ENCODE measurements at regions not wholly inside any gene's neighbourhood (a gene's known extent, or its start where the extent isn't known, plus 50 kb on each side); places are given as distances from the start of the nearest gene placed in this dataset.

DNA sequence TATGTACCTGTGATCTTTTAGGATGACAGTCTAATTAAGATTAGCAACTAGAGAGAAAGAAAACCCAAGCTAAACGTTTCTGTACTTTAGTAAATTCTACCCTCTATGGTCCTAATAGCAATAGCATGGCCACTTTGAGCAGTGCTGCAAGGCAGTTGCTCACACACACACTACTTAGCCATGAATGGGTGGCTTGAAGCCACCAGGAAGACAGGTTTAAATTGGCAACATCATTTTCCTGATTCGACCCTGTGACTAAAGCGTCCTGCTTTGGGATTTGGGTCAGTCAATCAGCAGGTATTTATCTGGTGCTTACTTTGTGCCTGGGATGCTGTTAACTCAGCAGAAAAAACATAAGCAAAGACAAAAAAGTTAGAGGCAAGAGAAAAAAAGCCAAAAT lies 150.6 kb downstream of the ARRDC3 start:
- H3K27ac ChIP-seq (ENCODE audit: low read depth, low read length, poor library complexity, severe bottlenecking) = no peak overlapping the region
- no peak overlapping the region for H2AFZ ChIP-seq (ENCODE audit: low read length)
- TF ChIP-seq EZH2 (IDR thresholded peaks at IDR 0.05; ENCODE audit: borderline replicate concordance, low read length) = no peak
- TF ChIP-seq, protein P1, sequence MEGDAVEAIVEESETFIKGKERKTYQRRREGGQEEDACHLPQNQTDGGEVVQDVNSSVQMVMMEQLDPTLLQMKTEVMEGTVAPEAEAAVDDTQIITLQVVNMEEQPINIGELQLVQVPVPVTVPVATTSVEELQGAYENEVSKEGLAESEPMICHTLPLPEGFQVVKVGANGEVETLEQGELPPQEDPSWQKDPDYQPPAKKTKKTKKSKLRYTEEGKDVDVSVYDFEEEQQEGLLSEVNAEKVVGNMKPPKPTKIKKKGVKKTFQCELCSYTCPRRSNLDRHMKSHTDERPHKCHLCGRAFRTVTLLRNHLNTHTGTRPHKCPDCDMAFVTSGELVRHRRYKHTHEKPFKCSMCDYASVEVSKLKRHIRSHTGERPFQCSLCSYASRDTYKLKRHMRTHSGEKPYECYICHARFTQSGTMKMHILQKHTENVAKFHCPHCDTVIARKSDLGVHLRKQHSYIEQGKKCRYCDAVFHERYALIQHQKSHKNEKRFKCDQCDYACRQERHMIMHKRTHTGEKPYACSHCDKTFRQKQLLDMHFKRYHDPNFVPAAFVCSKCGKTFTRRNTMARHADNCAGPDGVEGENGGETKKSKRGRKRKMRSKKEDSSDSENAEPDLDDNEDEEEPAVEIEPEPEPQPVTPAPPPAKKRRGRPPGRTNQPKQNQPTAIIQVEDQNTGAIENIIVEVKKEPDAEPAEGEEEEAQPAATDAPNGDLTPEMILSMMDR (IDR thresholded peaks at IDR 0.05; ENCODE audit: low read length) = no peak

DNA sequence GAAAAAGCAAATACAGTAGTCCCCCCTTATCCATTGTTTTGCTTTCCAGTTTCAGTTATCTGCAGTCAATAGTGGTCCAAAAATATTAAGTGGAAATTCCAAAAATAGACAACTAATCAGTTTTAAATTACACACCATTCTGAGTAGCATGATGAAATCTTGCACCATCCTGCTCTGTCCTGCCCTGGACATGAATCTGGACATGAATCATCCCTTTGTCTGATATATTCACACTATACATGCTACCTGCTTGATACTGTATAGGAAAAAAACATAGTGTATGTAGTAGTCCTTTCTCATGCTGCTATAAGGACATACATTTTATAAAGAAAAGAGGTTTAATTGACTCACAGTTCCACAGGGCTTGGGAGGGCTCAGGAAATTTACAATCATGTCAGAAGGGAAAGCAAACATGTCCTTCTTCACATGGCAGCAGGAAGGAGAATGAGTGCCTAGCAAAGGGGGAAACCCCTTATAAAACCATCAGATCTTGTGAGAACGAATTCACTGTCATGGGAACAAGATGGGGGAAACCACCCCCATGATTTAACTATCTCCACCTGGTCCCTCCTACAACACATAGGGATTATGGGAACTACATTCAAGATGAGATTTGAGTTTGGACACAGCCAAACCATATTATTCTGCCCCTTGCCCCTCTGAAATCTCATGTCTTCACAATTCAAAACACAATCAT lies 153.9 kb downstream of the ARRDC3 start:
- Histone ChIP-seq H3K27ac (ENCODE audit: low read depth, low read length, poor library complexity, severe bottlenecking) (no peak overlapping the region), H3K4me1 (ENCODE audit: insufficient read depth, low read length, severe bottlenecking) (no peaks in the 10 kb centered on the region), H3K36me3 (ENCODE audit: insufficient read depth, low read length) (no peaks in the 10 kb centered on the region), H3K4me3 (ENCODE audit: low read depth, low read length, poor library complexity, severe bottlenecking) (no peak overlapping the region), H3K4me2 (ENCODE audit: low read length) (no peak overlapping the region), H2AFZ (ENCODE audit: low read length) (no peak overlapping the region), H3K9me2 (ENCODE audit: low read depth, low read length) (no peaks in the 10 kb centered on the region), H3F3A (ENCODE audit: insufficient read depth, low read length) (no peaks in the 10 kb centered on the region), H3K9me3 (ENCODE audit: low read length) (no peaks in the 10 kb centered on the region), H4K20me1 (ENCODE audit: insufficient read depth, low read length) (no peaks in the 10 kb centered on the region), H3K27me3 (ENCODE audit: insufficient read depth, low read length) (peaks cover 5% of the 10 kb centered on the region; the same call in 1 of the 2 replicates), H3K79me2 (ENCODE audit: insufficient read depth, low read length) (no peaks in the 10 kb centered on the region), H3K9ac (ENCODE audit: low read length) (no peak overlapping the region)
- TF ChIP-seq, protein P1 (IDR thresholded peaks at IDR 0.05; ENCODE audit: low read length) = no peak
- TF ChIP-seq EZH2 (IDR thresholded peaks at IDR 0.05; ENCODE audit: borderline replicate concordance, low read length) = no peak

More for the DNA sequence above, 150.6 kb downstream of the ARRDC3 start:
- no peaks in the 10 kb centered on the region for H3F3A ChIP-seq (ENCODE audit: insufficient read depth, low read length)
- no peaks in the 10 kb centered on the region for H3K79me2 ChIP-seq (ENCODE audit: insufficient read depth, low read length)
- no peak overlapping the region for H3K4me3 ChIP-seq (ENCODE audit: low read depth, low read length, poor library complexity, severe bottlenecking)
- H3K9me2 ChIP-seq (ENCODE audit: low read depth, low read length) = no peaks in the 10 kb centered on the region
- H4K20me1 ChIP-seq (ENCODE audit: insufficient read depth, low read length) = no peaks in the 10 kb centered on the region
- no peaks in the 10 kb centered on the region for H3K9me3 ChIP-seq (ENCODE audit: low read length)
- H3K9ac ChIP-seq (ENCODE audit: low read length) = no peak overlapping the region
- H3K4me2 ChIP-seq (ENCODE audit: low read length) = no peak overlapping the region
- H3K27me3 ChIP-seq (ENCODE audit: insufficient read depth, low read length) = peaks cover 5% of the 10 kb centered on the region; the same call in 1 of the 2 replicates
- H3K36me3 ChIP-seq (ENCODE audit: insufficient read depth, low read length) = no peaks in the 10 kb centered on the region
- no peaks in the 10 kb centered on the region for H3K4me1 ChIP-seq (ENCODE audit: insufficient read depth, low read length, severe bottlenecking)

DNA sequence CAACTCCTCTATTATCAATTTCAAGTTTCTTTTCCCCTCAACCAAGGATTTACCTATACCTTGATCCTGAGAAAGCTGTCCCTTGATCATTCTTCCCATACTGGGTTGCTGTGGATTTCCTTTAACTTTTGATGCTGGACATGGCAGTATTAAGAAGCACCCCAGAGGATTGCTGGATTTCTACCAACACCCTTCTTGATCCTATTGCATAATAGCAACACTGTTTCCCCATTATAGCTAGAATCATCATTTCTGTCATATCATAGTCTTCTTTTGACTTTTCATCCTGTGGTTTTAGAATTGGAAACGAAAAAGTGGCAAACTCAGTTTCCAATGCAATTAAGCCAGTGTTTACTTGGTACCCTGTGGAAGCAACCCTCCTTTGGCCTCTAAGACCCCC lies 154.9 kb downstream of the ARRDC3 start:
- Histone ChIP-seq H3K27ac (ENCODE audit: low read depth, low read length, poor library complexity, severe bottlenecking) (no peak overlapping the region), H3K36me3 (ENCODE audit: insufficient read depth, low read length) (no peaks in the 10 kb centered on the region), H3K9me3 (ENCODE audit: low read length) (no peaks in the 10 kb centered on the region), H3K4me3 (ENCODE audit: low read depth, low read length, poor library complexity, severe bottlenecking) (no peak overlapping the region), H3K79me2 (ENCODE audit: insufficient read depth, low read length) (no peaks in the 10 kb centered on the region), H4K20me1 (ENCODE audit: insufficient read depth, low read length) (no peaks in the 10 kb centered on the region), H3K4me2 (ENCODE audit: low read length) (no peak overlapping the region), H3K27me3 (ENCODE audit: insufficient read depth, low read length) (peaks cover 5% of the 10 kb centered on the region; the same call in 1 of the 2 replicates), H3K4me1 (ENCODE audit: insufficient read depth, low read length, severe bottlenecking) (no peaks in the 10 kb centered on the region), H2AFZ (ENCODE audit: low read length) (no peak overlapping the region), H3K9me2 (ENCODE audit: low read depth, low read length) (no peaks in the 10 kb centered on the region), H3F3A (ENCODE audit: insufficient read depth, low read length) (no peaks in the 10 kb centered on the region), H3K9ac (ENCODE audit: low read length) (no peak overlapping the region)
- no peak for TF ChIP-seq EZH2 (IDR thresholded peaks at IDR 0.05; ENCODE audit: borderline replicate concordance, low read length)
- TF ChIP-seq, protein P1 (IDR thresholded peaks at IDR 0.05; ENCODE audit: low read length) = no peak

Data from OCI-LY1 (cell line).